ENCODE measurements at regions not wholly inside any gene's neighbourhood (a gene's known extent, or its start where the extent isn't known, plus 50 kb on each side); places are given as distances from the start of the nearest gene placed in this dataset.

- TF ChIP-seq CTCF (IDR thresholded peaks at IDR 0.05; ENCODE audit: poor library complexity), result no peak
- no peak for TF ChIP-seq EZH2phosphoT487 (IDR thresholded peaks at IDR 0.05; ENCODE audit: low read depth, severe bottlenecking, unreplicated experiment)
- no peak for TF ChIP-seq EZH2 (IDR thresholded peaks at IDR 0.05; ENCODE audit: borderline replicate concordance)
These were observed 407.4 kb downstream of the RSL24D1 start for GRCh38 chr15:54789376-54789775.

Measured in hepatocyte (in vitro differentiated cells).